AG09309 (cell line): ENCODE measurements at regions not wholly inside any gene's neighbourhood (a gene's known extent, or its start where the extent isn't known, plus 50 kb on each side); places are given as distances from the start of the nearest gene placed in this dataset.

Source experiments
- DNase-seq: peaks from one replicate; pipeline ENCODE4 v3.0.0-alpha.2; 2010; ENCODE audit warnings: low read depth
- H3K4me3 ChIP-seq: 2 replicates; pipeline ENCODE4 v1.5.1; 2011; ENCODE audit warnings: mild to moderate bottlenecking, low read depth, low read length, moderate library complexity; ENCODE audit not compliant: control insufficient read depth
- TF ChIP-seq, protein P1 (sequence below): IDR thresholded peaks from 2 replicates; pipeline ENCODE4 v1.5.1; 2011; ENCODE audit warnings: mild to moderate bottlenecking, low read depth, low read length, inconsistent platforms; ENCODE audit not compliant: insufficient read depth, control insufficient read depth; ENCODE audit errors: missing control alignments

DNA sequence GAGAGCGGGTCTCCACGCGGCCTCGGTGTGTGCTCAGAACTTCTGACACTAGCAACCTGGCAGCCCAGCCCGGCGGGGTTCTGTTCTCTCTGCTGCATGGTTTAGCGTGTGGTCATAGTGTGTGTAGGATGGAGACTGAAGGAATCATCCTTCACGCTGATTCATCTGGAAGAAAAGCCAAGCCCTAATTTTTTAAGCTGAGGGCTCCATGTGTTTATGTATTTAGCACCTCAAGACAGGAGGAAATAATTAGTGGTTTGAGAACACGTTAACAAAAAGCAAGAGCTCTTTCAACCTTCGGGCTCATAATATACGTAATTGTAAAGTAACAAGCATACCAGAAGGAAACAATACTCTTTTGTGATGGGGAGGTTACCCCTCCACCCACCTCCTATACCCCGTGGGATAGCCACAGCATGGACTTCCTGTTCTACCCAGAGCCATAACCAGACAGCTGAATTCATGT is 504.6 kb upstream of the MKI67 start:
- no peak for DNase-seq
- TF ChIP-seq, protein P1, sequence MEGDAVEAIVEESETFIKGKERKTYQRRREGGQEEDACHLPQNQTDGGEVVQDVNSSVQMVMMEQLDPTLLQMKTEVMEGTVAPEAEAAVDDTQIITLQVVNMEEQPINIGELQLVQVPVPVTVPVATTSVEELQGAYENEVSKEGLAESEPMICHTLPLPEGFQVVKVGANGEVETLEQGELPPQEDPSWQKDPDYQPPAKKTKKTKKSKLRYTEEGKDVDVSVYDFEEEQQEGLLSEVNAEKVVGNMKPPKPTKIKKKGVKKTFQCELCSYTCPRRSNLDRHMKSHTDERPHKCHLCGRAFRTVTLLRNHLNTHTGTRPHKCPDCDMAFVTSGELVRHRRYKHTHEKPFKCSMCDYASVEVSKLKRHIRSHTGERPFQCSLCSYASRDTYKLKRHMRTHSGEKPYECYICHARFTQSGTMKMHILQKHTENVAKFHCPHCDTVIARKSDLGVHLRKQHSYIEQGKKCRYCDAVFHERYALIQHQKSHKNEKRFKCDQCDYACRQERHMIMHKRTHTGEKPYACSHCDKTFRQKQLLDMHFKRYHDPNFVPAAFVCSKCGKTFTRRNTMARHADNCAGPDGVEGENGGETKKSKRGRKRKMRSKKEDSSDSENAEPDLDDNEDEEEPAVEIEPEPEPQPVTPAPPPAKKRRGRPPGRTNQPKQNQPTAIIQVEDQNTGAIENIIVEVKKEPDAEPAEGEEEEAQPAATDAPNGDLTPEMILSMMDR = no peak
- H3K4me3 ChIP-seq = no peak overlapping the region

DNA sequence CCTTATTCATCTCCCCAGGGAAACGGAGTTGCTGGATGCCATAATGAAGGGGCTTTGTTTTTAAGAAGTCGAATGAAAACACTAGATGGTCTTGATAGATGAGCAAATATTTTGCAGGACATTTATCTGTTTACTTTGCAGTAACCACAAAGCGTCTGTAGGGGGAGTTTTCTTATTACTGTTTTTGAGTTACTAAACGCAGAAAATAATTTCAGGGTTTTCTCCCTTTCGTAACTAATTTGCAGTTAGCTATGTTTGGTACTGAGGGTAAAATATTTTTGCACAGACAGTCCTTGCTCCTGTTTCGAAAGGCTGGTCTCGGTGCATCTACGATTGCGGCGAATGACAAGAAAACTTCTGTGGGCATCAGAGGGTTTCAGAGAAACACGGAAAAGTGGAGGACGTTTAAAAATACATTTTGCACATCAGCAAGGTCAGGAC is 505.6 kb upstream of the MKI67 start:
- DNase-seq = no peak
- TF ChIP-seq, protein P1 = no peak
- no peak overlapping the region for H3K4me3 ChIP-seq

DNA sequence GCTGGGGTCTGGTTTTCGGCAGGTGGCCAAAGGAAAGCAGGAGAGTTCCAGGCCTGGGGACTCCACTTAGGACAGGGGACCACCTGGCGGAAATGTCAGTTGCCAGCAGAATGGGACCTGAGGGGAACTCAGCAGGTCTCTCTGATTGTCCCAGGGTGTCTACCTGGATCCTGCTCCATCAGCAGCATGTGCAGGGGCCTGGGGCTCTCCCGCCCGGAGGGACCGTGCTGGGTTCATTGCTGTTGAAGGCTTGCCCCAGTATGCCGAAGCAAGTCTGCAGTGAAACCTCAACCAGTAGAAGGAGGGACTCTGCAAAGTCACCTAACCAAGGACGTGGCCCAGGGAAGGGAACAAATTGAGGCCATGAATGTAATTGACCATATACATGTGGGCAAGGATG is 506.5 kb upstream of the MKI67 start:
- TF ChIP-seq, protein P1 = no peak
- no peak for DNase-seq
- no peak overlapping the region for H3K4me3 ChIP-seq

DNA sequence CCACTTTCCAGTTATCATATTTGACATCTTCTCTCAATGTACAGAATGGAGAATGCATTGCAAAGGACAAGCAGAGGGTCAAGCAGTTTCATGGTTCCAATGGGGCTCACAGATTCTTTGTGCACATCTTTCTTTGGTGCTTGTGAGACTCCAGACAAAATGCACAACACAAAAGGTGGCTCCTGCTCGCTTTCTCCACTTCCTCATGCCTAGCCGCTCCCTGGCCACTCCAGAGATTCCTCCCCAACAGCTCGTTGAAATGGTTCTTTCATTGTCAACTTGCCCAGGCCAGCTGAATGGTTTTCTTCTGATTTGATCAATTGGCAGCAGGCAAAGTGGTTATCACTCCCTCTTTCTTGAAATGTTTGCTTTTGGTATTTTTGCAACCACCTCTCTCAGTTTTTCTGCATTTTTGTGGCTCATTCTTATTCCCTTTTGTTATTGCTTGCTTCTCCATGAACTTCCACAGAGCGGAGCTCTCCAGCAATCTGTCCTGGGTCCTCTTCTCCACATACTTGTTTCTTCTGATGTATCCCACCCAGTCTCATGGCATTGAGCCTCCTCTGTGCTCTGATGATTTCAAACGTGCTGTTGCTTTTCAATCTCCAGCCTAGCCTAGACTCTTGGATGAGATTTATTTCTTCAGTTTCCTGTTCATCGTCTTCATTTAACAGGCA is 507.8 kb upstream of the MKI67 start:
- H3K4me3 ChIP-seq = no peak overlapping the region
- DNase-seq = no peak
- TF ChIP-seq, protein P1 = no peak

DNA sequence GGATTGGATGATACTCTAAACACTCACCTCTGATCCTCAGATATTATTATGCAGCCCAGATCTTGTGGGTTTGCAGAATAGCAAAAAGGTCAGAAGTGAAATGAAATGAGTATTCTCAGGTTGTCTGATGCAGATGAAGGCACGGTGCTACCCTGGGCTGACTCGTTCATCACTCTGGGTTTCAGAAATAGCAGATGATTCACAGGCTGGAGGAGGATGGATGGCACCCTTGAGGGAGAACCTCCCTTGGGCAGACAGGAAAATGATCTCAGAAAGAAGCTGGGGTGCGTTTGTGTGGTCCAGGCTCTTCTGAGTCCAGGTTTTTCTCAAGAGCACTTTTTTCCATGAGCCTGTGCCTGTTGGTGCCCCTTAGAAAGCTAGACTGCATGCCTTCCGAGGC is 515.8 kb upstream of the MKI67 start:
- H3K4me3 ChIP-seq = no peak overlapping the region
- TF ChIP-seq, protein P1 = no peak
- DNase-seq = no peak

DNA sequence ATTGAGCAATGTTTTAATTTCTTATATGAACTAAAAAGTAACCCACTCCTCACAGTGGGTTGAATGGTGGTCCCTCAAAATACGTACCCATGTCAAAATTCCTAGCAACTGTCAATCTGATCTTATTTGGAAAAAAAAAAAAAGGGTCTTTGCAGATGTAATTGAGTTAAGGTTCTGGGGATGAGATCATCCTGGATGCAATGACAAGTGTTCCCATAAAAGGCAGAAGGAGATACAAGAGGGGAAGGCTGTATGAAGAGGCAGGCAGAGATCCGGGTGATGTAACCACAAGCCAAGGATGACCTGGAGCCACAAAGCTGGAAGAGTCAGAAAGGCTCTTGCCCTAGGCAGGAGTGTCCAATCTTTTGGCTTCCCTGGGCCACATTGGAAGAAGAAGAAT is 516.3 kb upstream of the MKI67 start:
- no peak overlapping the region for H3K4me3 ChIP-seq
- no peak for DNase-seq
- TF ChIP-seq, protein P1 = no peak
